HepG2 (cell line): ENCODE measurements at regions not wholly inside any gene's neighbourhood (a gene's known extent, or its start where the extent isn't known, plus 50 kb on each side); places are given as distances from the start of the nearest gene placed in this dataset.

Source experiments
- AFF4 ChIP-seq: sonication (generic); formaldehyde crosslinking; IDR thresholded peaks from 2 replicates; pipeline ENCODE4 v1.4.0; 2020; ENCODE audit warnings: missing genetic modification reagents
- CTCF ChIP-seq: sonication (generic); formaldehyde crosslinking; IDR thresholded peaks from 2 replicates; pipeline ENCODE4 v1.5.0; 2020; ENCODE audit warnings: mild to moderate bottlenecking, missing genetic modification reagents, moderate library complexity
- EP300 ChIP-seq, 3 experiments: sonication (generic) in 1 of 3; formaldehyde crosslinking in 1 of 3; IDR thresholded peaks; 2 replicates each; pipeline versions ENCODE4 v1.5.1 to v1.6.1; 2011 to 2020; ENCODE audit warnings: low read depth in 2 of 3, low read length in 2 of 3, borderline replicate concordance in 1 of 3, improper control_type of control experiment in 1 of 3, mild to moderate bottlenecking in 1 of 3, missing genetic modification reagents in 1 of 3, moderate library complexity in 1 of 3
- IRF2 ChIP-seq: IDR thresholded peaks from 2 replicates; pipeline ENCODE4 v1.6.1; 2018; ENCODE audit warnings: missing genetic modification reagents, missing compliant biosample characterization
- PBX2 ChIP-seq: IDR thresholded peaks from 2 replicates; pipeline ENCODE4 v1.6.1; 2016; ENCODE audit warnings: control low read depth
- SOX6 ChIP-seq, 2 experiments: fragments of 450-650 bp in 1 of 2; sonication (generic) in 1 of 2; formaldehyde crosslinking in 1 of 2; IDR thresholded peaks; 2 replicates each; pipeline versions ENCODE4 v1.4.0 to v1.6.1; 2017 to 2020; ENCODE audit warnings: antibody characterized with exemption in 1 of 2, mild to moderate bottlenecking in 1 of 2, missing genetic modification reagents in 1 of 2
- U2AF2 ChIP-seq: fragments of 200-400 bp; formaldehyde crosslinking; IDR thresholded peaks from 2 replicates; pipeline ENCODE4 v1.6.1; 2017; ENCODE audit warnings: low read depth, mild to moderate bottlenecking, low read length
- TF ChIP-seq, protein P1 (sequence below): sonication (generic); formaldehyde crosslinking; IDR thresholded peaks from 2 replicates; pipeline ENCODE4 v1.4.0; 2020; ENCODE audit warnings: missing genetic modification reagents
- TF ChIP-seq, protein P2 (sequence below), 2 experiments: sonication (generic) in 1 of 2; formaldehyde crosslinking in 1 of 2; IDR thresholded peaks; 2 replicates each; pipeline versions ENCODE4 v1.5.1 to v1.6.1; 2011 to 2020; ENCODE audit warnings: borderline replicate concordance in 1 of 2, low read depth in 1 of 2, low read length in 1 of 2, mild to moderate bottlenecking in 1 of 2, missing genetic modification reagents in 1 of 2, moderate library complexity in 1 of 2

DNA sequence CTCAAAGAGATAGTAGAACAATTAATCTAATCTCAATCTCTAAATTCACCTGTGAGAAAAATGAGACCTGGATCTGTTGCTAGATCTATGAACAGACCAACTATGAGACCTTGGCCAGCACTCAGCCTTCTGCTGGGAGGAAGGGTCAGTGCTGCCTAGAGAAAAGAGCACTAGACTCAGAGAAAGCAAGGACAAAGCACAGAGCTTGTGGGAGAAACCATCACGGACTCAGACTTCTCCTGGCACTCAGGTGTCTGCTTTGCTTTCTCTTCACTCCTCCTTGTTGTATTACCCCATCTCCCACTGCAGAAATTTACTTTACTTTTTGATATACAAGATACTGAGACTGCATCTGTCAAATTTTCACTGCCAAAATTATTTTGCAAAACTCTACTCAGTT is 890.0 kb upstream of the NUDT12 start:
- no peak for TF ChIP-seq SOX6 (IDR thresholded peaks at IDR 0.05)
- no peak for TF ChIP-seq SOX6 (CRISPR knock-in tag; IDR thresholded peaks at IDR 0.05)
- no peak for TF ChIP-seq U2AF2
- TF ChIP-seq IRF2 (CRISPR knock-in tag), result no peak
- TF ChIP-seq EP300 (IDR thresholded peaks at IDR 0.05; ENCODE audit: low read depth in 2 of 2, low read length in 2 of 2), result no peak
- TF ChIP-seq EP300 (CRISPR knock-in tag; IDR thresholded peaks at IDR 0.05; ENCODE audit: borderline replicate concordance), result no peak
- TF ChIP-seq, protein P1, sequence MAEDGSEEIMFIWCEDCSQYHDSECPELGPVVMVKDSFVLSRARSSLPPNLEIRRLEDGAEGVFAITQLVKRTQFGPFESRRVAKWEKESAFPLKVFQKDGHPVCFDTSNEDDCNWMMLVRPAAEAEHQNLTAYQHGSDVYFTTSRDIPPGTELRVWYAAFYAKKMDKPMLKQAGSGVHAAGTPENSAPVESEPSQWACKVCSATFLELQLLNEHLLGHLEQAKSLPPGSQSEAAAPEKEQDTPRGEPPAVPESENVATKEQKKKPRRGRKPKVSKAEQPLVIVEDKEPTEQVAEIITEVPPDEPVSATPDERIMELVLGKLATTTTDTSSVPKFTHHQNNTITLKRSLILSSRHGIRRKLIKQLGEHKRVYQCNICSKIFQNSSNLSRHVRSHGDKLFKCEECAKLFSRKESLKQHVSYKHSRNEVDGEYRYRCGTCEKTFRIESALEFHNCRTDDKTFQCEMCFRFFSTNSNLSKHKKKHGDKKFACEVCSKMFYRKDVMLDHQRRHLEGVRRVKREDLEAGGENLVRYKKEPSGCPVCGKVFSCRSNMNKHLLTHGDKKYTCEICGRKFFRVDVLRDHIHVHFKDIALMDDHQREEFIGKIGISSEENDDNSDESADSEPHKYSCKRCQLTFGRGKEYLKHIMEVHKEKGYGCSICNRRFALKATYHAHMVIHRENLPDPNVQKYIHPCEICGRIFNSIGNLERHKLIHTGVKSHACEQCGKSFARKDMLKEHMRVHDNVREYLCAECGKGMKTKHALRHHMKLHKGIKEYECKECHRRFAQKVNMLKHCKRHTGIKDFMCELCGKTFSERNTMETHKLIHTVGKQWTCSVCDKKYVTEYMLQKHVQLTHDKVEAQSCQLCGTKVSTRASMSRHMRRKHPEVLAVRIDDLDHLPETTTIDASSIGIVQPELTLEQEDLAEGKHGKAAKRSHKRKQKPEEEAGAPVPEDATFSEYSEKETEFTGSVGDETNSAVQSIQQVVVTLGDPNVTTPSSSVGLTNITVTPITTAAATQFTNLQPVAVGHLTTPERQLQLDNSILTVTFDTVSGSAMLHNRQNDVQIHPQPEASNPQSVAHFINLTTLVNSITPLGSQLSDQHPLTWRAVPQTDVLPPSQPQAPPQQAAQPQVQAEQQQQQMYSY, result no peak
- no peak for TF ChIP-seq AFF4 (CRISPR knock-in tag)
- TF ChIP-seq, protein P2, sequence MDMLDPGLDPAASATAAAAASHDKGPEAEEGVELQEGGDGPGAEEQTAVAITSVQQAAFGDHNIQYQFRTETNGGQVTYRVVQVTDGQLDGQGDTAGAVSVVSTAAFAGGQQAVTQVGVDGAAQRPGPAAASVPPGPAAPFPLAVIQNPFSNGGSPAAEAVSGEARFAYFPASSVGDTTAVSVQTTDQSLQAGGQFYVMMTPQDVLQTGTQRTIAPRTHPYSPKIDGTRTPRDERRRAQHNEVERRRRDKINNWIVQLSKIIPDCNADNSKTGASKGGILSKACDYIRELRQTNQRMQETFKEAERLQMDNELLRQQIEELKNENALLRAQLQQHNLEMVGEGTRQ (IDR thresholded peaks at IDR 0.05; ENCODE audit: low read depth, low read length), result no peak
- TF ChIP-seq, protein P2 (CRISPR knock-in tag; IDR thresholded peaks at IDR 0.05; ENCODE audit: borderline replicate concordance), result no peak
- TF ChIP-seq PBX2 (CRISPR knock-in tag), result no peak
- TF ChIP-seq CTCF (CRISPR knock-in tag), result no peak
